AG04449 (cell line): ENCODE measurements at regions not wholly inside any gene's neighbourhood (a gene's known extent, or its start where the extent isn't known, plus 50 kb on each side); places are given as distances from the start of the nearest gene placed in this dataset.

ENCODE experiments used
- CTCF ChIA-PET: fragments of 350-600 bp; formaldehyde crosslinking; extraction: SDS; loops from one replicate; lab custom pipeline; 2021; ENCODE audit warnings: antibody characterized with exemption; lab: Yijun Ruan, JAX
- POLR2A ChIA-PET: fragments of 400-600, 350-600 bp; formaldehyde crosslinking; extraction: SDS; loops from one replicate; lab custom pipeline; 2020; ENCODE audit warnings: antibody characterized with exemption, inconsistent platforms; lab: Yijun Ruan, JAX
- DNase-seq: peaks from one replicate; pipeline ENCODE4 v3.0.0-alpha.2; 2010; ENCODE audit warnings: low read depth, low spot score
- H3K4me3 ChIP-seq: 2 replicates; pipeline ENCODE4 v1.5.1; 2011; ENCODE audit warnings: low read depth, mild to moderate bottlenecking, control low read depth, low read length
- TF ChIP-seq, protein P1 (sequence below): IDR thresholded peaks from one replicate; pipeline ENCODE4 v1.5.1; 2011; ENCODE audit warnings: mild to moderate bottlenecking, moderate library complexity, low read length, control low read depth, inconsistent platforms; ENCODE audit not compliant: insufficient read depth; ENCODE audit errors: missing control alignments

DNA sequence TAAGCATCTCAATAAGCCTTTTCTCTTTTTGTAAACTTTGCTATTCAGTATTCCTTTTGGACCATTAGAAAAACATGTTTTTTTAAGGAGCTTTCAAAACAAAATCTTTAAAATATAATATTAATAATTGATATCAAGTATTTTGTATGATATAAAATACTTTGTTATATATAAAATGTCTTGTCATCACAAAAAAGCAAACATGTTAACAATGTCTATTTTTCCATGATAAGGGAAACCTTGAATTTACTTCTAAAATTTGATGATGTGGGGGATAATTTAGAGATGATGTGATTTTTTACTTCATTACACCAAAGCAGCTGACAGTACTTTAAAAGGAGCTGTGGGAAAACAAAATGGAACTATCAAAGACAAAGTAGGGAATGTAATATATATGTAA is 887.7 kb downstream of the SI start:
- POLR2A ChIA-PET = no interaction called here
- TF ChIP-seq, protein P1, sequence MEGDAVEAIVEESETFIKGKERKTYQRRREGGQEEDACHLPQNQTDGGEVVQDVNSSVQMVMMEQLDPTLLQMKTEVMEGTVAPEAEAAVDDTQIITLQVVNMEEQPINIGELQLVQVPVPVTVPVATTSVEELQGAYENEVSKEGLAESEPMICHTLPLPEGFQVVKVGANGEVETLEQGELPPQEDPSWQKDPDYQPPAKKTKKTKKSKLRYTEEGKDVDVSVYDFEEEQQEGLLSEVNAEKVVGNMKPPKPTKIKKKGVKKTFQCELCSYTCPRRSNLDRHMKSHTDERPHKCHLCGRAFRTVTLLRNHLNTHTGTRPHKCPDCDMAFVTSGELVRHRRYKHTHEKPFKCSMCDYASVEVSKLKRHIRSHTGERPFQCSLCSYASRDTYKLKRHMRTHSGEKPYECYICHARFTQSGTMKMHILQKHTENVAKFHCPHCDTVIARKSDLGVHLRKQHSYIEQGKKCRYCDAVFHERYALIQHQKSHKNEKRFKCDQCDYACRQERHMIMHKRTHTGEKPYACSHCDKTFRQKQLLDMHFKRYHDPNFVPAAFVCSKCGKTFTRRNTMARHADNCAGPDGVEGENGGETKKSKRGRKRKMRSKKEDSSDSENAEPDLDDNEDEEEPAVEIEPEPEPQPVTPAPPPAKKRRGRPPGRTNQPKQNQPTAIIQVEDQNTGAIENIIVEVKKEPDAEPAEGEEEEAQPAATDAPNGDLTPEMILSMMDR = no peak
- no peak for DNase-seq
- CTCF ChIA-PET = no interaction called here
- H3K4me3 ChIP-seq = no peak overlapping the region

DNA sequence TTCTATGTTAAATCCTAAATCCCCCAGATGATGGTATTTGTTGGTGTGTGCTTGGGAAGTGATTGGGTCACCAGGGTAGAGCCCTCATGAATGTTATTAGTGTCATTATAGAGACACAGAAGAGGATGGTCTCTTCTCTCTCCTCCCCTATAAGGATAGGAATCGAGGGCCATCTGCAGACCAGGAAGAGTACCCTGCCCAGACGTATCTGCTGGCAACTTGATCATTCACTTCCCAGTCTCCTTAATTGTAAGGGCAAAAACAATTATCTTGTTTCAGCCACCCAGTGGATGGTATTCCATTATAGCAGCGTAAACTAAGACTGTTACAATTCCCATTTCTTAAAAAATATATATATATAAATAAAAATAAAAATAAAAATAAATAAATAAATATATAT is 892.2 kb downstream of the SI start:
- ChIA-PET CTCF (no interaction called here), POLR2A (no interaction called here)
- no peak for DNase-seq
- TF ChIP-seq, protein P1 = no peak
- no peak overlapping the region for H3K4me3 ChIP-seq

DNA sequence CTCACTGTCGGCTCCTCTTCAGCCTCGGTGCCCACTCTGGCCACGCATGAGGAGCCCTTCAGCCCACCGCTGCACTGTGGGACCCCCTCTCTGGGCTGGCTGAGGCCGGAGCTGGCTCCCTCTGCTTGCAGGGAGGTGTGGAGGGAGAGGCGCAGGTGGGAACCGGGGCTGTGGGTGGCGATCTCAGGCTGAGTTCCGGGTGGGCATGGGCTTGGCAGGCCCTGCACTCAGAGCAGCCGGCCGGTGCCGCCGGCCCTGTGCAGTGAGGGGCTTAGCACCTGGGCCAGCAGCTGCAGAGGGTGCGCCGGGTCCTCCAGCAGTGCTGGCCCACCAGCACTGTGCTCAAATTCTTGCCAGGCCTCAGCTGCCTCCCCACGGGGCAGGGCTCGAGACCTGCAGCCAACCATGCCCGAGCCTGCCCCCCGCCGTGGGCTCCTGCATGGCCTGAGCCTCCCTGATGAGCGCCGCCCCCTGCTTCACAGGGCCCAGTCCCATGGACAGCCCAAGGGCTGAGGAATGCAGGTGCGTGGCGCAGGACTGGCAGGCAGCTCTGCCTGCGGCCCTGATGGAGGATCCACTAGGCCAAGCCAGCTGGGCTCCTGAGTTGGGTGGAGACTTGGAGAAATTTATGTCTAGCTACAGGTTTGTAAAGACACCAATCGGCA is 899.1 kb downstream of the SI start:
- CTCF ChIA-PET = no interaction called here
- DNase-seq = no peak
- H3K4me3 ChIP-seq = no peak overlapping the region
- POLR2A ChIA-PET = no interaction called here
- TF ChIP-seq, protein P1 = no peak

DNA sequence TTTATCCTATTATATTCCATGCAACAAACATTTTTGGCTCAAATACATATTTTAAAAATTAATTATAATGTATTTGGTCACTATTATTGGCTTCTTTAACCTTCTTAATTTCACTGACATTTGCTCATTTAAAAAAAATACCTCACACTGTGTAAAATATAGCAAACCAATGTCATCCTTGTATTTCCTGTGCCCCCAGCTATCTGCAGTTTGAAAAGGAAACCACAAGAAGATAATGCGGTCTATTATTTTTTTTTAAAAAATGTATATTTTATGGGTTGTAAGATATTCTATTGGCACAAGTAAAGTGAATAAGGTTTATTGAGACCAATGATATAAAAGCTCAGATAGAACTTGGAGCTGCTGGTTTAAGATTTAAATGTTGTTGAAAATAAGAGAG is 904.2 kb downstream of the SI start:
- ChIA-PET CTCF (no interaction called here), POLR2A (no interaction called here)
- TF ChIP-seq, protein P1 = no peak
- DNase-seq = no peak
- no peak overlapping the region for H3K4me3 ChIP-seq

DNA sequence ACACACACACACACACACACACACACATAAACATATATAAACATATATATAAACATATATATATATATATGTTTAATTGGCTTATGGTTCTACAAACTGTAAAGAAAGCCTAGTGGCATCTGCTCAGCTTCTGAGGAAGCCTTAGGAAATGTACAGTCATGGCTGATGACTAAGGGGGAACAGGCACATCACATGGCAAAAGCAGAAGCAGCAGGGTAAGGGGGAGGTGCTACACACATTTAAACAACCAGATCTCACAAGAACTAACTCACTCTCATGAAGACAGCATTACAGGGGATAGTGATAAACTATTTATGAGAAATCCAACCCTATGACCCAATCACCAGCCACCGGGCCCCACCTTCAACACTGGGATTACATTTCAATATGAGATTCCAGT is 922.9 kb downstream of the SI start:
- TF ChIP-seq, protein P1 = no peak
- H3K4me3 ChIP-seq = no peak overlapping the region
- DNase-seq = no peak
- POLR2A ChIA-PET = no interaction called here
- CTCF ChIA-PET = no interaction called here

DNA sequence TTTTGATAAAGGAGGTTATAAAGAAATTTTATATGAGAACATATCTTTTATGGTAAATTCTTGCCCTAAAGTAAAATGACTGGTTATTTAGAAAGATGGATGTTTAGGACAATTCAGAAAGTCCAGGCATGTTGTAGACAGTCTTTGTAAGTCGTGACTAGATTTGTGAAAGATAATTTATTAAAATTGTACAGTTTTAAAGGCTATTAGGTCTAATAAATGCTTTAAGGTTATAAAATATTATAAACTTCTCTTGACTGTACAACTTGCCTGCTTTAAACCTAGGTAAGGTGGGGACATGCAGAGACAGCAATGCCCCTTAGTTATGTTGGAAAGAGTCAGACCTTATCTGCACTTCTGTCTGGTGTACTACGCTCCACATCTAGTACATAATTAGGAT is 933.5 kb downstream of the SI start:
- TF ChIP-seq, protein P1 = no peak
- ChIA-PET POLR2A (no interaction called here), CTCF (no interaction called here)
- no peak for DNase-seq
- no peak overlapping the region for H3K4me3 ChIP-seq
